Stimulated activated CD4-positive, alpha-beta T cell treated with anti-CD3 and anti-CD28 coated beads, TNF-alpha, amount 100 ng/mL, for 48 hours (primary cell): ENCODE measurements at regions not wholly inside any gene's neighbourhood (a gene's known extent, or its start where the extent isn't known, plus 50 kb on each side); places are given as distances from the start of the nearest gene placed in this dataset.
"Not testable (repeated sequence)": the region's sequence is repeated elsewhere in the genome, so short reads cannot be mapped to it uniquely, and the experiment has no call there.

Source experiments
- DNase-seq, 3 donors: peaks; one replicate each; pipeline ENCODE4 v3.0.0-alpha.2; 2020; ENCODE audit warnings: low read depth in 3 of 3

DNA sequence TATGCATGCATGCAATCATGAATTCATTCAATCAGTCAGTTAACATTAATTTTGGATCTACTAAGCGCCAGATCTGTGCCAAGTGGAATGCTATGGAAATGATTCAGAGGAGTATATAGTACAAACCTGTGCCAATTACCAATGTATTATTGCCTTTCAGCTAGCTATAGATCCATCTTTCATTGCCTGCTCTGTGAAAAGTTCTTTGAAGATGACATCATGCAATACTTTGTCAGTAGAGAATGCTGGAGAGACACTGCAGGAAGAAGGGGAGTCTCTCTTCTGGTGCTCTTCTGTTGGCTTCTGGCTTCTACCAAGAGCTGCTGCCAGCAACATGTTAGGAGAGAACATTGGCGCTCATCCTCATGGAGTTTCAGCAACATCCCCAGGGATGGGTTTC, 81.0 kb upstream of the LMCD1 start:
- DNase-seq, result no peak

GRCh38 chr3:8421267-8421666, 80.4 kb upstream of the LMCD1 start:
- DNase-seq, result no peak

GRCh38 chr3:8421711-8422110, 79.9 kb upstream of the LMCD1 start:
- DNase-seq, result no peak

DNA sequence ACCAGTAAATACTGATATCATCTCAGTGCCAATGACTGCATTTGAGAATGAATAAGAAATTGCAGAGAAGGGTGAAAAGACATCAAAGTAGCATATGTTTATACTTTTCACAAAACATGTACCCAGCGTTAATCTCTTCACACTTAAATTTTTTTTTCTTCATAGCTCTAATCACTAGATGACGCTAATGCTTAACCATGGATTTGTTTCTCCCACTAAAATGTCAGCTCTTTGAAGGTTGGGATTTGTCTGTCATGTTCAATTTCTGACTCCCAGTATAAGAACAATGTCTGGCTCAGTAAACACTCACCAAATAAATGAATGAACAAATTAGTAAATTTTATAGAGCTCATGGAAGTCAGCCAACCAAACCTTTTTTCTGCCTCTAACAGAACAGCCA, 78.3 kb upstream of the LMCD1 start:
- no peak for DNase-seq

GRCh38 chr3:8424281-8424680, 77.3 kb upstream of the LMCD1 start:
- no peak for DNase-seq

- no peak for DNase-seq
Observed at GRCh38 chr3:8436661-8437287, 64.8 kb upstream of the LMCD1 start.

DNA sequence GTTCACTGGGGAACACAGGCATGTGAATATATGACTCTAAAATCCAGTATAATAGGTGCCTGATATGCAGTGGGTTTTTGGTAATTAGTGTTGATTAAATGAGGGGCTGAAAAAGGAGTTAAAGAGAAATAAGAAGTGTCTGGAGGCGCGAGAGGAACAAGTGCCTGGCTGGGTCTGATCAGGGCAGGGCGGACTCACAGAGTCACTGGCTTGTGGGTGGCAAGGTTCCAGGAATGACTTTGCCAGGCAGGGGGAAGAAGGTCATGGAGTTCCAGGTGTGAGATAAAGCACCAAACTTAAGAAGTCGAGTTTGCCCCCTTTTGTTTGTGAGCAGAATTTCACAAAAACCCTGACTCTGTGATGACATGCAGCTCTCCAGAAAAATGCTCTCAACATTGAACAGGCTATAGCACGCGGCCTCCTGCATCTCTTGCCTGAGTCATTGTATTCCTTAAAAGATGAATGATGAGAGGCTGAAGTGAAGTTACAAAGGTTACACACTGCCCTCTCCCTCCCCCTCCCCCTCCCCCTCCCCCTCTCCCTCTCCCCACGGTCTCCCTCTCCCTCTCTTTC, 63.0 kb upstream of the LMCD1 start:
- no peak for DNase-seq

DNA sequence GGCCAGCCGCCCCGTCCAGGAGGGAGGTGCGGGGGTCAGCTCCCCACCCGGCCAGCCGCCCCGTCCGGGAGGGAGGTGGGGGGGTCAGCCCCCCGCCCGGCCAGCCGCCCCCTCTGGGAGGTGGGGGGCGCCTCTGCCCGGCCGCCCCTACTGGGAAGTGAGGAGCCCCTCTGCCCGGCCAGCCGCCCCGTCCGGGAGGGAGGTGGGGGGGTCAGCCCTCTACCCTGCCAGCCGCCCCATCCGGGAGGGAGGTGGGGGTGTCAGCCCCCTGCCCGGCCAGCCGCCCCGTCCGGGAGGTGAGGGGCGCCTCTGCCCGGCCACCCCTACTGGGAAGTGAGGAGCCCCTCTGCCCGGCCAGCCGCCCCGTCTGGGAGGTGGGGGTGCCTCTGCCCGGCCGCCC, 61.5 kb upstream of the LMCD1 start:
- not testable (repeated sequence) for DNase-seq

DNA sequence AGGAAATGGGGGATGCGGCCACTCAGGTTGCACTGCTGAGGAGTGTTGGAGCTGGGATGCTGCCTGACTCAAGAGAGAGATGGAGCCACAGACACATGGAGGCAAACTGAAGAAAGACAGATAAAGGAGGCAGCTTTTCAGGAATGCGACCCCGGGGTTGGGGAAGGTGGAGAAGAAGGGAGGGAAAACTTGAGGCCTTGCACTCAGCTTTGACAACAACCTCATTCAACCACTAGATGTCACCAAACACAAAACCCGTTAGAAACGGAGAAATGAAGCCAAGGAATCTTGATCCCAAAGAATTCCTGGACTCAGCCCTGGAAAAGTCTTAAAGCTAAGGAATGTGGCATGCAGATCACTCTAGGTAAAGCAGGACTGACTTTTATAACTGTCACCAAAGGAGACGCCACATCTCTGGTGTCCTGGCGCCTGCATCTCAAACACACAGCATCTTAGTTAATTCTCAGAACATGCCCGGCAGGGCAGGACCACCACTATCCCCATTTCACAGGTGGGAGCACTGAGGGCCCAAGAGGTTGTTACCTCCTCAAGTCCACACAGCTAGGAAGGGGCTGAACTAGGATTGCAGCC, 59.6 kb upstream of the LMCD1 start:
- no peak for DNase-seq

DNA sequence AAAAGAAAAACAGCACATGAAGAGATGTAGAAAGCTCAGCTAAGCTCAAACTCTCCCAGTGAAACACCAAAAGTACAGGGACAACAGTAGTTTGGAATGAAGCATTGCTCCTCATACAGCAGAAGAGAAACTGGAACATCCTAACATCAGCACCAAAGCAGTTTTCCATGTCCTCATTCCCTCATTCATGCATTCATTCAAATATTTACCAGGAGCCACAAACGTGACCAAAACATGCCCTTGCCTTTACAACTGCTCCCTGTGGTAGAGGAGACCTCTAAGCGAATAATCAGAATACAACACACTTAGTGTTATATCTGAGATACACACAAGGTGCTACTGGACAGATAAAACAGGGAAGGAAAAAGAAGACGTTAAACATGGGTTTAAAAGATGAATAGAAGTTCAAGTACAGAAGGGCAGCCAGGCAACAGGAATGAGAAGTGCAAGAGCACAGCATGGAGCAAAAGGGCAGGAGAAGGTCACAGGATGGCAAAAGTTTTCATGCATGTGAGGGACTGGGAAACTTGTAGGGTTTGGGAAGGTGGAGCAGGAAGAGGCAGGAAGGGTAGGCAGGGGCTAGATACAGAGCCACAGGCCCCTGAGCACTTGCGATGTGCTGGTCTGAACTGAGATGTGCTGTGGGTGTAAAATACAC, 58.5 kb upstream of the LMCD1 start:
- no peak for DNase-seq

- DNase-seq, result no peak
Observed at GRCh38 chr3:8443829-8444791, 57.5 kb upstream of the LMCD1 start.

GRCh38 chr3:8444883-8445282, 56.7 kb upstream of the LMCD1 start:
- DNase-seq, result no peak

- no peak for DNase-seq
Observed at GRCh38 chr3:8445861-8446260, 55.8 kb upstream of the LMCD1 start.

DNA sequence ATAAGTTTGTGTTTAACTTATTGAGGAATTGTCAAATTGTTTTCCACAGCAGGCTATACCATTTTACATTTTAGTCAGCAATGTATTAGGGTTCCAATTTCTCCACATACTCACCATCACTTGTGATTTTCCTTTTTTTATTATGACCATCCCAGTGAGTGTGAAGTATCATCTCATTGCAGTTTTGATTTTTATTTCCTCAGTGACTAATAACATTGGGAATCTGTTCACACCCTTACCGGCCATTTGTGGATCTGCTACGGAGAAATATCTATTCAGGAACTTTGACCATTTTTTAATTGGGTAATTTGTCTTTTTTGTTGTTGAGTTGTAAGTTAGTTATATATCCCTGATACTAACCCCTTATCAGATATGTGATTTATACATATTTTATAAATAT, 54.8 kb upstream of the LMCD1 start:
- no peak for DNase-seq

DNA sequence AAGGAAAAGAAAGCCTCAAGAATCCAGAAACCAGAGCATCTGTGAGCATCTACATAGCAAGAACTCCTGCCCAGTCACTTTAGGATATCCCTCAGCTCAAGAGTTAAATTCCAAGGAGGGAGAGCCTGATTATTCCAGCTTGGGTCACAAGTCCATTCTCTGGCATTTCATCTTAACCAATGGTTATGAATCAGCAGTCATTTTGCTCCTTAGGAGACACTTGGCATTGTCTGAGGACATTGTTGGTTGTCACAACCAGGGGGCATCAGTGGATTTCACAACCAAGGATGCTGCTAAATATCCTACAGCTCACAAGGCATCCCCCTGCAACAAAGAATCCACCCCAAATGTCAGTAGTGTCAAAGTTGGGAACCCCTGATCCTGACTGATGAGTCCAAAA, 51.0 kb upstream of the LMCD1 start:
- DNase-seq, result no peak

DNA sequence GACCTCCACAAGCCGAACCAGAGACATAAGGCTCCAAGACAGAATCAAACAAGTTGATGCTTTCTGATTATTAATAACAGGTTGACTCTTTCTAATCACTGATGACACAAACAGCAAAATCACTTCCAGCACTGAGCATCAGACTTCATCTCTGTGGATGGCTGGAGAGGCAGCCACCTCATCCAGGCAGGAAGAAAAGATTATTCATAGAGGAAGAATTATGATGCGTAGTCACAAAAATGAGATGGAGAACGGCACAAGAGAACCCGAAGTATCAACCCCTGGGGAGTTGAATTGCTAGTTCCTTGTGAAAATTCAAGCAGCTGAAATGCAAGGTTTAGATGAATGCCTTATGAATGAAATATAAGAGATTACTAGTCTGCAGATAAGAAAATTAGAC, 49.9 kb upstream of the LMCD1 start:
- no peak for DNase-seq
